KOPT-K1 (cell line): ENCODE measurements at regions not wholly inside any gene's neighbourhood (a gene's known extent, or its start where the extent isn't known, plus 50 kb on each side); places are given as distances from the start of the nearest gene placed in this dataset.

ENCODE experiments used
- H3K27ac ChIP-seq: fragments of 200-600 bp; sonication (generic); 2 replicates; pipeline ENCODE4 v1.5.1; 2016; ENCODE audit warnings: antibody characterized with exemption, mild to moderate bottlenecking, low read depth, low read length; ENCODE audit not compliant: poor library complexity, severe bottlenecking
- H3K36me3 ChIP-seq: fragments of 200-600 bp; sonication (generic); 2 replicates; pipeline ENCODE4 v1.5.1; 2017; ENCODE audit warnings: antibody characterized with exemption, mild to moderate bottlenecking, low read length, moderate library complexity; ENCODE audit not compliant: insufficient read depth
- H3K9me3 ChIP-seq: fragments of 200-600 bp; sonication (generic); 2 replicates; pipeline ENCODE4 v1.5.1; 2017; ENCODE audit warnings: antibody characterized with exemption, low read length, mild to moderate bottlenecking; ENCODE audit not compliant: insufficient read depth, poor library complexity, severe bottlenecking

GRCh38 chr3:188068342-188068741, 85.6 kb upstream of the LPP start:
- Histone ChIP-seq H3K9me3 (no peaks in the 10 kb centered on the region), H3K36me3 (no peaks in the 10 kb centered on the region), H3K27ac (no peak overlapping the region)

GRCh38 chr3:188071636-188072035, 82.3 kb upstream of the LPP start:
- Histone ChIP-seq H3K9me3 (no peaks in the 10 kb centered on the region), H3K36me3 (no peaks in the 10 kb centered on the region), H3K27ac (no peak overlapping the region)

- H3K27ac ChIP-seq = no peak overlapping the region
- no peaks in the 10 kb centered on the region for H3K36me3 ChIP-seq
- H3K9me3 ChIP-seq = peaks cover 7% of the 10 kb centered on the region
Measured at GRCh38 chr3:188076176-188076575, 77.8 kb upstream of the LPP start.

DNA sequence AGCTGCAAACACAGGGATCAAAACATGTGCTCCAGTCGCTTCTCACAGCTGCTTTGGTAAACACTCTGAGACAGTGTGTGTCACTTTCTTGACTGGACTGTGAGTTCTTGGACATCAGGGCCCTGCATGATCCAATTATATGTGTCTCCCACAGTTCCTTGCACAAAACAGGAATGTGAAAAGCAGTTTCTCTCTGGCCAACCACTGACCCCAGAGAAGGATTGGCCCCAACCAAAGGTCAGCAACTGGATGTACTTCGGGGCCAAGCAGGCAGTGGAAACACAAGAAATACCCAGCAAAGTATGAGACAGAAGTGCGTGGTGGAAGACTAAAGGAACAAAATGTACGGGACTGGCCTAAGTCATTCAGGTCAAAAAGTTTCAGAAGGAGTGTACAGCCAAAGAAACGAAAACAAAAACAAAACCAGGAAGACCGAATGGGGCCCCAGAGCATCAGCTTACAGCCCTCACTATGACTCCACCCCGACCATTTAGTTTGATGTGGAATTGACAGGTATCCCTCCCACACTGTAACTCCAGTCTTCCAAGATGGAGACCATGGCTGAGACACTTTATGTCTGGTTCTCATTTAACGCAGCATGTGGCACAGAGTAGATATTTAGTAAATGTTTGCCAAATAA, 76.7 kb upstream of the LPP start:
- H3K27ac ChIP-seq = no peak overlapping the region
- no peaks in the 10 kb centered on the region for H3K36me3 ChIP-seq
- H3K9me3 ChIP-seq = peaks cover 7% of the 10 kb centered on the region

GRCh38 chr3:188080091-188080490, 73.9 kb upstream of the LPP start:
- Histone ChIP-seq H3K27ac (no peak overlapping the region), H3K9me3 (peaks cover 7% of the 10 kb centered on the region), H3K36me3 (no peaks in the 10 kb centered on the region)

GRCh38 chr3:188082031-188082430, 71.9 kb upstream of the LPP start:
- H3K9me3 ChIP-seq = peaks cover 7% of the 10 kb centered on the region
- H3K27ac ChIP-seq = no peak overlapping the region
- no peaks in the 10 kb centered on the region for H3K36me3 ChIP-seq

GRCh38 chr3:188082450-188082849, 71.5 kb upstream of the LPP start:
- Histone ChIP-seq H3K9me3 (peaks cover 7% of the 10 kb centered on the region), H3K36me3 (no peaks in the 10 kb centered on the region), H3K27ac (no peak overlapping the region)

DNA sequence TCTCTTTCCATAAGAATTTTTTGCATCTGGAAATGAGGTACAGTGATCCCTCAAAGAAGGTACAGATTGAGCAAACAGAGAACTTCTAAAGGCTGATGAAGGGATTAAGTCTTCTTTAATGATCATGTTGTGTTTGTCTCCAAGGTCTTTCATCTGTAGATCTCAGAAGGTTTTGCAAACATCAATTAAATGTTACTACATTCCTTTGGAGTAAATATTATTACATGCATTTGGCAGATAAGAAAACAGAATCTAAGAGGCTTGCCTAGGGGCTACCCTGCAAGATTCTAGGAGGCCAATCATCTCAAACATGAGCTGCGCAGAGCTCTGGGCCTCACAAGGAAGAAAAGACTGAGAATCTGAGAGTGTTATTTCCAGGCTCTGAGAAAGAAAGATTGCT, 70.9 kb upstream of the LPP start:
- Histone ChIP-seq H3K27ac (no peak overlapping the region), H3K9me3 (peaks cover 7% of the 10 kb centered on the region), H3K36me3 (no peaks in the 10 kb centered on the region)

DNA sequence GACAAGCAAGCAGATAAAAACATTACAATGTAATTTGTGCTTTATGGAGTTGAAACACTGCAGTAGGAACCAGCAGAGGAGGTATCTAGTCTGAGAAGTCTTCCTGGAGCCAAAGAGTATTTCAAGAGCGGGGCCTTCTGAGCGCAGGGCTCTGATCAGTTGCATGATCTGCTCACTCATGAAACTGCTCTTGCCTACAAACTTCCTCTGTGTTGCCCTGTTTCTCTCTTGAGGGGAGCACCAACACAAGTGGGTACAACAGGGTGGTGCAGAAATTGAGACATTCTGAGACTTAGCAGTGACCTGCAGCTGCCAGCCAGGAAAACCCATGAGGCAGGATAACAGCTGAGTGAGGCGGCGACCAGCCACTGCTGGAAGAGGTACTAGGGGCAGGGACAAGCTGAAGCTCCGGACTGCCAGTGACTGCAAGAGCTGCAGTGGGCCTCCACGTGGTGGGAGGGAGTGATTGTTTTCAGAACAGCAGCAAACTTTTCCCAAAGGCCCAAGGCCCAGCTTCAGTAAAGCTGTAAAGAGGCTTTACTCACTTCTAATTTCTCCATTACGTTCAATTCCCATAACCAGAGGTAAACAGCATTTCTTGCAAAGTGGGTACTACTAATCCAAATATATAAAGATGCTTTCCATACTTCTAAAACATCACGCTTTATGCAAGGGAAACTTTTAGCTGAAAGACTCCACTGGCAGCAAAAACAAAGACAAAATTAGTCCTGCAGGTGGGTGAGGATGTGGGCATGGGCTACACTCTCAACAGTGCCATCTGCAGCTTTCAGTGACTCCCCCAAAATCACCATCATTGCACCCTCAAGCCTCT, 69.0 kb upstream of the LPP start:
- H3K9me3 ChIP-seq = peaks cover 5% of the 10 kb centered on the region
- no peaks in the 10 kb centered on the region for H3K36me3 ChIP-seq
- H3K27ac ChIP-seq = no peak overlapping the region

DNA sequence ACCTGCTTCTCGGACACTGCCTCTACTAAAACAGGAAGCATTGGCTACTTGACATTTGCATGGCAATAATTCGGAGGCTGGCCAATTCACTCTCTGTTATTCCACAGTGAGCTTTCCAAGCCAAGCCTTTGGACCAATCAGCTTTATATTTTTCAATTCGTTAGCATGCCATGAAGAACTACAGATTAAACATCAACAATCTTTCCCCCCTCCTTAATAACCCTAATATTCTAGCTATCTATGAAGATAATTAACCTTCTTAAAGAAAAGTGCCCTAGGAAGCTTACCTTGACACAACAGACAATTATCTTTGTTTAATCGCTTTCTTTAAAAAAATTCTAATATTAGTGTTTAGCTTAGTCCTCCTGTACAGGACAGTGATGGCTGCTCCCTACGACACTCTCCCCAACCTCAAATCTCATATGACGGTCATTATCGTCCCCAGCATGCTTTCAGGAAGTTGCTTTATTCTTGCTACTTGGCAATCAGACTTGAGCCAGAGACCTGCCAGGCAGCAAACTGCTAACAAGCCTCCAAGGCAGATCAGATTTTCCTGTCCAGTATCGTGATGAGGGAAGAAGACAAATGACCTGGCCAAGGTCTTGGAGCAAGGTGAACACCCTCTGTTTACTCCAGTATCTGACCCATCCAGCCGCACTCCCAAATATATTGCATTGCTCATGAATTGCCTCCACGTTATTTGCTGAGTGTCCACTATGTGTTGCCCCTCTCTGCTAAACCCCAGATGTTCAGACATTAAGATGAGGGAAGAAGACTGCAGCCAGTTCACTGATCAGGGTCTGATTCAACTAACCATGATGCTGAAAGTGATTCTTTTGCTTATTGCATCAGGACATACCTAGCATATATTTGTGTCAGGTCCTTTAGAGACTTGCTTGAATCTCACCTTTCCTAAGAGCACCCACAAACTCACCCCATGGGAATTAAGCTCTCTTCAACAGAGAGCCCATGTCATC, 68.1 kb upstream of the LPP start:
- no peak overlapping the region for H3K27ac ChIP-seq

GRCh38 chr3:188088948-188089685, 64.8 kb upstream of the LPP start:
- no peak overlapping the region for H3K27ac ChIP-seq
- no peaks in the 10 kb centered on the region for H3K36me3 ChIP-seq
- H3K9me3 ChIP-seq = no peaks in the 10 kb centered on the region

More for the DNA sequence above, 68.1 kb upstream of the LPP start:
- Histone ChIP-seq H3K36me3 (no peaks in the 10 kb centered on the region), H3K9me3 (no peaks in the 10 kb centered on the region)

- Histone ChIP-seq H3K9me3 (no peaks in the 10 kb centered on the region), H3K36me3 (no peaks in the 10 kb centered on the region), H3K27ac (no peak overlapping the region)
Measured at GRCh38 chr3:188090620-188091309, 63.2 kb upstream of the LPP start.

GRCh38 chr3:188091746-188092145, 62.2 kb upstream of the LPP start:
- H3K9me3 ChIP-seq = no peaks in the 10 kb centered on the region
- H3K36me3 ChIP-seq = no peaks in the 10 kb centered on the region
- no peak overlapping the region for H3K27ac ChIP-seq

- Histone ChIP-seq H3K36me3 (no peaks in the 10 kb centered on the region), H3K27ac (no peak overlapping the region), H3K9me3 (no peaks in the 10 kb centered on the region)
Measured at GRCh38 chr3:188092648-188093047, 61.3 kb upstream of the LPP start.
